DOHH2 (cell line): ENCODE measurements at regions not wholly inside any gene's neighbourhood (a gene's known extent, or its start where the extent isn't known, plus 50 kb on each side); places are given as distances from the start of the nearest gene placed in this dataset.
"Not testable (repeated sequence)": the region's sequence is repeated elsewhere in the genome, so short reads cannot be mapped to it uniquely, and the experiment has no call there.

Experiments used
- H3F3A ChIP-seq: fragments of 200-600 bp; sonication (generic), shearing (Covaris generic); 2 replicates; pipeline ENCODE4 v1.6.0; 2016; ENCODE audit warnings: antibody characterized with exemption, mild to moderate bottlenecking; ENCODE audit not compliant: control insufficient read depth, insufficient read depth
- H3K27ac ChIP-seq: fragments of 200-600 bp; sonication (generic); 2 replicates; pipeline ENCODE4 v1.5.1; 2014; ENCODE audit warnings: low read depth, mild to moderate bottlenecking, low read length, moderate library complexity
- H3K27me3 ChIP-seq: fragments of 200-600 bp; sonication (generic); 2 replicates; pipeline ENCODE4 v1.6.1; 2014; ENCODE audit warnings: mild to moderate bottlenecking, low read length, mixed read lengths; ENCODE audit not compliant: control insufficient read depth
- H3K36me3 ChIP-seq: fragments of 200-600 bp; sonication (generic); 2 replicates; pipeline ENCODE4 v1.6.1; 2014; ENCODE audit warnings: mild to moderate bottlenecking, low read length, moderate library complexity, mixed read lengths; ENCODE audit not compliant: control insufficient read depth
- H3K4me1 ChIP-seq: fragments of 200-600 bp; sonication (generic); 2 replicates; pipeline ENCODE4 v1.6.1; 2014; ENCODE audit warnings: mild to moderate bottlenecking, low read length, mixed read lengths; ENCODE audit not compliant: control insufficient read depth
- H3K4me2 ChIP-seq: fragments of 200-600 bp; sonication (generic); 2 replicates; pipeline ENCODE4 v1.6.0; 2014; ENCODE audit warnings: mild to moderate bottlenecking, low read length, moderate library complexity
- H3K4me3 ChIP-seq: fragments of 200-600 bp; sonication (generic); 2 replicates; pipeline ENCODE4 v1.5.1; 2014; ENCODE audit warnings: mild to moderate bottlenecking, low read length, mixed read lengths
- H3K79me2 ChIP-seq: fragments of 200-600 bp; sonication (generic); 2 replicates; pipeline ENCODE4 v1.6.1; 2014; ENCODE audit warnings: mild to moderate bottlenecking, low read length, mixed read lengths; ENCODE audit not compliant: control insufficient read depth
- H3K9me2 ChIP-seq: fragments of 200-600 bp; sonication (generic); replicated peaks from 2 replicates; pipeline ENCODE4 v1.6.1; 2014; ENCODE audit warnings: mild to moderate bottlenecking, low read length, mixed read lengths; ENCODE audit not compliant: control insufficient read depth
- H3K9me3 ChIP-seq: fragments of 200-600 bp; sonication (generic); 2 replicates; pipeline ENCODE4 v1.6.1; 2014; ENCODE audit warnings: antibody characterized with exemption, low read length, mixed read lengths; ENCODE audit not compliant: control insufficient read depth, insufficient read depth
- H4K20me1 ChIP-seq: fragments of 200-600 bp; sonication (generic); 2 replicates; pipeline ENCODE4 v1.6.0; 2014; ENCODE audit warnings: low read depth, mild to moderate bottlenecking, antibody characterized with exemption, low read length, moderate library complexity; ENCODE audit not compliant: control insufficient read depth, insufficient read depth
- EZH2phosphoT487 ChIP-seq: fragments of 200-600 bp; sonication (generic); IDR thresholded peaks from 2 replicates; pipeline ENCODE4 v1.6.1; 2017; ENCODE audit warnings: borderline replicate concordance, mild to moderate bottlenecking, antibody characterized with exemption, low read length, moderate library complexity, mixed read lengths
- TF ChIP-seq, protein P1 (sequence below): fragments of 200-600 bp; sonication (generic); IDR thresholded peaks from one replicate; pipeline ENCODE4 v1.5.1; 2014; ENCODE audit warnings: antibody characterized with exemption, mild to moderate bottlenecking, low read depth, low read length; ENCODE audit not compliant: poor library complexity, severe bottlenecking

DNA sequence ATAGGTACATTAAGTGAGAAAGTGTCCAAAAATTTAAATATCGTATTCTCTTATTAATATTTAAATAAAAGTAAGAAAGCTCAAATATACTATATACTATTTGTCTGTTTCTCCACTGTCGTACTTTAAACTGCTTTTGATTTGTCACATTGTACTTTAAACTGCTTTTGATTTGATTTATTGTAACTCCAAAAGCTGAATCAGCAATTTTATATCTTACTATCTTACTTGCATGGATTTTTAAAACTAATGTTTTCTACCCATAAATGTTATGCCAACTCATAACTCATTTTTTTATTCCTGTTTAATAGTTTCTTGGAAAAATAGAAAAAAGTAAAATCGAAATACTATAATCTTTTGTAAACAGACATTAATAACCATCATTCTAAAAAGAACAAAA, 1128.2 kb upstream of the ACVR2A start:
- no peak overlapping the region for H3K27ac ChIP-seq
- no peaks in the 10 kb centered on the region for H3K79me2 ChIP-seq
- no peaks in the 10 kb centered on the region for H3K36me3 ChIP-seq
- TF ChIP-seq, protein P1, sequence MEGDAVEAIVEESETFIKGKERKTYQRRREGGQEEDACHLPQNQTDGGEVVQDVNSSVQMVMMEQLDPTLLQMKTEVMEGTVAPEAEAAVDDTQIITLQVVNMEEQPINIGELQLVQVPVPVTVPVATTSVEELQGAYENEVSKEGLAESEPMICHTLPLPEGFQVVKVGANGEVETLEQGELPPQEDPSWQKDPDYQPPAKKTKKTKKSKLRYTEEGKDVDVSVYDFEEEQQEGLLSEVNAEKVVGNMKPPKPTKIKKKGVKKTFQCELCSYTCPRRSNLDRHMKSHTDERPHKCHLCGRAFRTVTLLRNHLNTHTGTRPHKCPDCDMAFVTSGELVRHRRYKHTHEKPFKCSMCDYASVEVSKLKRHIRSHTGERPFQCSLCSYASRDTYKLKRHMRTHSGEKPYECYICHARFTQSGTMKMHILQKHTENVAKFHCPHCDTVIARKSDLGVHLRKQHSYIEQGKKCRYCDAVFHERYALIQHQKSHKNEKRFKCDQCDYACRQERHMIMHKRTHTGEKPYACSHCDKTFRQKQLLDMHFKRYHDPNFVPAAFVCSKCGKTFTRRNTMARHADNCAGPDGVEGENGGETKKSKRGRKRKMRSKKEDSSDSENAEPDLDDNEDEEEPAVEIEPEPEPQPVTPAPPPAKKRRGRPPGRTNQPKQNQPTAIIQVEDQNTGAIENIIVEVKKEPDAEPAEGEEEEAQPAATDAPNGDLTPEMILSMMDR, result no peak
- no peak for TF ChIP-seq EZH2phosphoT487
- H3K9me2 ChIP-seq, result no peaks in the 10 kb centered on the region
- H4K20me1 ChIP-seq, result no peaks in the 10 kb centered on the region
- H3K9me3 ChIP-seq, result peaks cover 18% of the 10 kb centered on the region
- no peaks in the 10 kb centered on the region for H3F3A ChIP-seq
- H3K4me3 ChIP-seq, result no peak overlapping the region
- no peaks in the 10 kb centered on the region for H3K4me1 ChIP-seq
- no peak overlapping the region for H3K4me2 ChIP-seq
- H3K27me3 ChIP-seq, result no peaks in the 10 kb centered on the region

DNA sequence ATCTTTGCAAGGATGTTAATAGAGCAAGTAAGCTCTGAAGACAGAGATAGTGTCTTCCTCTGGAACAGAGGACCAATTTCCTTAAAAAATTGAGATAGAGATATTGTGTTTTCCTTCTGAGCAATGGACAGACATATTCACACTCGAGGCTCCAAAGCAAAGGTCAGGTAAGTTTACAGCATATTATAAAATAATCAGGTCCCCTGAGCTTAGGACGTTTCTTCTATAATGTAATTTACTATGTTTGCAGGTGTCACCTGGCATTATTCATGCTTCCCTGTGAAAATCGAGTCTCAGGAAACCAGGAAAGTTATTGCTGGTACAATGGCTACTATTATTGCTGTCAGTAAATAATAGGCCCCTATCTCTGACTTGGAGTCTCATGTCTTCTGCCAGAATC, 1135.8 kb upstream of the ACVR2A start:
- no peak overlapping the region for H3K4me3 ChIP-seq
- H3K9me2 ChIP-seq, result no peaks in the 10 kb centered on the region
- no peaks in the 10 kb centered on the region for H3K4me1 ChIP-seq
- no peaks in the 10 kb centered on the region for H3K27me3 ChIP-seq
- H3K79me2 ChIP-seq, result no peaks in the 10 kb centered on the region
- TF ChIP-seq EZH2phosphoT487, result no peak
- TF ChIP-seq, protein P1, result no peak
- no peaks in the 10 kb centered on the region for H3K9me3 ChIP-seq
- no peaks in the 10 kb centered on the region for H3F3A ChIP-seq
- no peaks in the 10 kb centered on the region for H3K36me3 ChIP-seq
- no peaks in the 10 kb centered on the region for H4K20me1 ChIP-seq
- H3K4me2 ChIP-seq, result no peak overlapping the region
- H3K27ac ChIP-seq, result no peak overlapping the region

DNA sequence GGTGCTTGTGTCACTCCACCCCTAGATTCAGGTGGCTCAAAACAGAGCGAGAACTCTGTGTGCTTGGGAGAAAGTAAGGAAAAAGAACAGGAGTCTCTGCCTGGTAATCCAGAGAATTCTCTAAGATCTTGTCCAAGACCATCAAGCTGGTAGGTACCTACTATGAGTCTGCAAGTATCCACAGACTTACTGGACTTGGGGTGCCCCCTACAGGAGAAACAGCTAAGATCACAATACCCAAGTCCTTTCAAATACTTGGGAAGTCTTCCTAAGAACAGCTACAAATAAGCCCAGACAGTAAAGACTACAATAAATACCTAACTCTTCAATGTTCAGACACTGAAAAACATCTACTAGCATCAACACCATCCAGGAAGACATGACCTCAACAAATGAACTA, 1143.6 kb upstream of the ACVR2A start:
- H3K27ac ChIP-seq, result no peak overlapping the region
- H3K4me3 ChIP-seq, result no peak overlapping the region
- H3K4me1 ChIP-seq, result no peaks in the 10 kb centered on the region
- H4K20me1 ChIP-seq, result no peaks in the 10 kb centered on the region
- TF ChIP-seq EZH2phosphoT487, result no peak
- TF ChIP-seq, protein P1, result peak; percentile 53
- H3K27me3 ChIP-seq, result no peaks in the 10 kb centered on the region
- H3F3A ChIP-seq, result no peaks in the 10 kb centered on the region
- no peak overlapping the region for H3K4me2 ChIP-seq
- peaks cover 4% of the 10 kb centered on the region; the same call in 1 of the 2 replicates for H3K9me3 ChIP-seq
- H3K36me3 ChIP-seq, result no peaks in the 10 kb centered on the region
- H3K9me2 ChIP-seq, result no peaks in the 10 kb centered on the region
- H3K79me2 ChIP-seq, result no peaks in the 10 kb centered on the region

DNA sequence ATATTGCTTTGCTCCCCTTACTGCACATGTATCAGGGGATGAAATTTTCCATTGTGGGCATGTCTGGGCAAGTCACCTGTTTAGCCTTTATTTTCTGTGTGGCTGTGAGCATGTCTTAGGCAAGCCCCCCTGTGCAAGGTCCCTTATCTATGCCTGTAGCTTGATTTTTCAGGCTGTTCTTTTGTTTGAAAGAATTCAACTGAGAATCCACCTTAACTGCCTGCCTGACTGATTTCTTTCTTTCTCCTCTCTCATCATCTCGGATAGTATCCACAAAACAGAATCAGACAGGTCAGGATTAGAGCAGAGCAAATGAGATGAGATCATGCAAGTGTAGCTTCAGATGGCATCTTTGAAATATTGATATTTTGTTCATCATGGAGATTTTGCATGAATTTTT, 1147.5 kb upstream of the ACVR2A start:
- Histone ChIP-seq H3K4me2 (no peak overlapping the region), H3K27me3 (no peaks in the 10 kb centered on the region), H3K36me3 (no peaks in the 10 kb centered on the region), H3K79me2 (no peaks in the 10 kb centered on the region), H3K4me3 (no peak overlapping the region), H3K4me1 (no peaks in the 10 kb centered on the region), H3K9me2 (no peaks in the 10 kb centered on the region), H4K20me1 (no peaks in the 10 kb centered on the region), H3K9me3 (peaks cover 4% of the 10 kb centered on the region; the same call in 1 of the 2 replicates), H3K27ac (no peak overlapping the region), H3F3A (no peaks in the 10 kb centered on the region)
- TF ChIP-seq, protein P1, result no peak
- no peak for TF ChIP-seq EZH2phosphoT487

DNA sequence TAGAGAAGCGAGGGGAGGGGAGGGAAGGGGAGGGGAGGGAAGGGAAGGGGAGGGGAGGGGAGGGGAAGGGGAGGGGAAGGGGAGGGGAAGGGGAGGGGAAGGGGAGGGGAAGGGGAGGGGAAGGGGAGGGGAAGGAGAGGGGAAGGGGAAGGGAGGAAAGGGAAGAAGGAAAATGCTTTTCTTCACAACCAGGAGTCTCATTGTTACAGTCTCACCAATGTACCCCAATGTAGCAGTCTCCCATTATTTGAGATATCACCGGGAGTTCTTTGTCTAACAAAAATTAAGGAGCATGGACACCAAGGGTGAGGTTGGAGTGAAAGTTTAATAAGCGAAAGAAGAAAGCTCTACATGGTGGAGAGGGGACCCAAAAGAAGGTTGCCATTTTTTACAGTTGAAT, 1148.0 kb upstream of the ACVR2A start:
- H3K4me3 ChIP-seq, H3K4me1 ChIP-seq, H3F3A ChIP-seq, H3K4me2 ChIP-seq, H3K27me3 ChIP-seq, H4K20me1 ChIP-seq, H3K36me3 ChIP-seq, H3K27ac ChIP-seq, H3K9me3 ChIP-seq, H3K9me2 ChIP-seq, H3K79me2 ChIP-seq: not testable (repeated sequence)
